NCI-H2029 (cell line): ENCODE measurements at regions not wholly inside any gene's neighbourhood (a gene's known extent, or its start where the extent isn't known, plus 50 kb on each side); places are given as distances from the start of the nearest gene placed in this dataset.
"Not testable (repeated sequence)": the region's sequence is repeated elsewhere in the genome, so short reads cannot be mapped to it uniquely, and the experiment has no call there.

Experiments
- DNase-seq: peaks from one replicate; lab custom pipeline; 2025; lab: John Stamatoyannopoulos, UW

- no peak for DNase-seq
Observed at GRCh38 chr6:134634966-134635365, 314.9 kb downstream of the ALDH8A1 start.

GRCh38 chr6:134634466-134634865, 315.4 kb downstream of the ALDH8A1 start:
- no peak for DNase-seq

GRCh38 chr6:134632982-134633940, 315.3 kb upstream of the SGK1 start:
- DNase-seq, result not testable (repeated sequence)

GRCh38 chr6:134632024-134632423, 314.1 kb upstream of the SGK1 start:
- DNase-seq, result no peak

GRCh38 chr6:134631398-134631924, 313.5 kb upstream of the SGK1 start:
- DNase-seq, result no peak

GRCh38 chr6:134630508-134631121, 312.7 kb upstream of the SGK1 start:
- DNase-seq, result no peak

GRCh38 chr6:134628154-134628553, 310.2 kb upstream of the SGK1 start:
- DNase-seq, result peak; percentile 8

GRCh38 chr6:134627707-134628106, 309.8 kb upstream of the SGK1 start:
- DNase-seq, result no peak

GRCh38 chr6:134626589-134626988, 308.7 kb upstream of the SGK1 start:
- no peak for DNase-seq

GRCh38 chr6:134626086-134626485, 308.2 kb upstream of the SGK1 start:
- no peak for DNase-seq

GRCh38 chr6:134624781-134625180, 306.9 kb upstream of the SGK1 start:
- no peak for DNase-seq

- no peak for DNase-seq
Observed at GRCh38 chr6:134623401-134623800, 305.5 kb upstream of the SGK1 start.

GRCh38 chr6:134622382-134623173, 304.7 kb upstream of the SGK1 start:
- DNase-seq, result no peak

GRCh38 chr6:134621858-134622257, 303.9 kb upstream of the SGK1 start:
- DNase-seq, result no peak

GRCh38 chr6:134619789-134620188, 301.9 kb upstream of the SGK1 start:
- DNase-seq, result no peak

- DNase-seq, result no peak
Observed at GRCh38 chr6:134619077-134619476, 301.2 kb upstream of the SGK1 start.

- no peak for DNase-seq
Observed at GRCh38 chr6:134614606-134615485, 296.9 kb upstream of the SGK1 start.

GRCh38 chr6:134612128-134612527, 294.2 kb upstream of the SGK1 start:
- DNase-seq, result not testable (repeated sequence)

GRCh38 chr6:134610411-134610810, 292.5 kb upstream of the SGK1 start:
- no peak for DNase-seq

- DNase-seq, result no peak
Observed at GRCh38 chr6:134609716-134610261, 291.9 kb upstream of the SGK1 start.

GRCh38 chr6:134607411-134607810, 289.5 kb upstream of the SGK1 start:
- no peak for DNase-seq
